Left lobe of liver (tissue), 2 donors: ENCODE measurements at regions not wholly inside any gene's neighbourhood (a gene's known extent, or its start where the extent isn't known, plus 50 kb on each side); places are given as distances from the start of the nearest gene placed in this dataset.
A peak's percentile ranks its signal among the peaks of the same experiment; 100 is the strongest.

Experiments
- ATAC-seq: fragments of 200-7000 bp; cut with Tn5 transposase; one replicate; pipeline ENCODE4 v1.9.1; 2020; ENCODE audit warnings: mild to moderate bottlenecking, moderate library complexity
- DNase-seq: peaks from one replicate; pipeline ENCODE4 v3.0.0-alpha.2; 2020; ENCODE audit warnings: low spot score
- donor health status: DM: no; HTN: no; CAD: no; lungs with moderate emphysema.
- donor health status: DM: no; HTN: yes; CAD: no.

- ATAC-seq (no peak), DNase-seq (no peak)
These were observed 119.8 kb upstream of the TLE3 start for GRCh38 chr15:70217226-70218160.

GRCh38 chr15:70215951-70216350 lies 118.2 kb upstream of the TLE3 start:
- ATAC-seq (no peak), DNase-seq (no peak)

GRCh38 chr15:70214941-70215635 lies 117.4 kb upstream of the TLE3 start:
- ATAC-seq (no peak), DNase-seq (no peak)

- DNase-seq: no peak
- no peak for ATAC-seq
These were observed 116.6 kb upstream of the TLE3 start for GRCh38 chr15:70214276-70214675.

- ATAC-seq: no peak
These were observed 116.1 kb upstream of the TLE3 start for GRCh38 chr15:70213794-70214193.

GRCh38 chr15:70212963-70213315 lies 115.2 kb upstream of the TLE3 start:
- no peak for ATAC-seq
- DNase-seq: no peak

More at GRCh38 chr15:70213794-70214193, 116.1 kb upstream of the TLE3 start:
- DNase-seq: no peak

- peak; percentile 55 for ATAC-seq
- no peak for DNase-seq
These were observed 114.7 kb upstream of the TLE3 start for GRCh38 chr15:70212286-70212962.

GRCh38 chr15:70210528-70210927 lies 112.8 kb upstream of the TLE3 start:
- DNase-seq (no peak), ATAC-seq (no peak)

GRCh38 chr15:70210076-70210475 lies 112.4 kb upstream of the TLE3 start:
- ATAC-seq: no peak
- no peak for DNase-seq

- no peak for DNase-seq
- ATAC-seq: no peak
These were observed 111.8 kb upstream of the TLE3 start for GRCh38 chr15:70209499-70209898.

- no peak for DNase-seq
- no peak for ATAC-seq
These were observed 110.6 kb upstream of the TLE3 start for GRCh38 chr15:70208332-70208731.

- DNase-seq (no peak), ATAC-seq (no peak)
These were observed 109.0 kb upstream of the TLE3 start for GRCh38 chr15:70206668-70207067.

GRCh38 chr15:70204652-70205051 lies 106.9 kb upstream of the TLE3 start:
- DNase-seq (no peak), ATAC-seq (no peak)

- DNase-seq: no peak
- no peak for ATAC-seq
These were observed 106.4 kb upstream of the TLE3 start for GRCh38 chr15:70203981-70204560.

- DNase-seq (no peak), ATAC-seq (no peak)
These were observed 105.0 kb upstream of the TLE3 start for GRCh38 chr15:70202756-70203155.

GRCh38 chr15:70201425-70201775 lies 103.7 kb upstream of the TLE3 start:
- ATAC-seq (no peak), DNase-seq (no peak)

GRCh38 chr15:70200511-70201424 lies 103.1 kb upstream of the TLE3 start:
- DNase-seq (no peak), ATAC-seq (no peak)

GRCh38 chr15:70199540-70200410 lies 102.1 kb upstream of the TLE3 start:
- DNase-seq (no peak), ATAC-seq (no peak)

- ATAC-seq: no peak
- DNase-seq: no peak
These were observed 101.4 kb upstream of the TLE3 start for GRCh38 chr15:70199124-70199482.
